ENCODE measurements at regions not wholly inside any gene's neighbourhood (a gene's known extent, or its start where the extent isn't known, plus 50 kb on each side); places are given as distances from the start of the nearest gene placed in this dataset.

GRCh38 chr3:117063930-117064329 is 354.4 kb downstream of the TUSC7 start:
- TF ChIP-seq, protein P1, sequence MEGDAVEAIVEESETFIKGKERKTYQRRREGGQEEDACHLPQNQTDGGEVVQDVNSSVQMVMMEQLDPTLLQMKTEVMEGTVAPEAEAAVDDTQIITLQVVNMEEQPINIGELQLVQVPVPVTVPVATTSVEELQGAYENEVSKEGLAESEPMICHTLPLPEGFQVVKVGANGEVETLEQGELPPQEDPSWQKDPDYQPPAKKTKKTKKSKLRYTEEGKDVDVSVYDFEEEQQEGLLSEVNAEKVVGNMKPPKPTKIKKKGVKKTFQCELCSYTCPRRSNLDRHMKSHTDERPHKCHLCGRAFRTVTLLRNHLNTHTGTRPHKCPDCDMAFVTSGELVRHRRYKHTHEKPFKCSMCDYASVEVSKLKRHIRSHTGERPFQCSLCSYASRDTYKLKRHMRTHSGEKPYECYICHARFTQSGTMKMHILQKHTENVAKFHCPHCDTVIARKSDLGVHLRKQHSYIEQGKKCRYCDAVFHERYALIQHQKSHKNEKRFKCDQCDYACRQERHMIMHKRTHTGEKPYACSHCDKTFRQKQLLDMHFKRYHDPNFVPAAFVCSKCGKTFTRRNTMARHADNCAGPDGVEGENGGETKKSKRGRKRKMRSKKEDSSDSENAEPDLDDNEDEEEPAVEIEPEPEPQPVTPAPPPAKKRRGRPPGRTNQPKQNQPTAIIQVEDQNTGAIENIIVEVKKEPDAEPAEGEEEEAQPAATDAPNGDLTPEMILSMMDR (IDR thresholded peaks at IDR 0.05 in 4 of 5, conservative IDR thresholded peaks at IDR 0.05 in 1 of 5), result no peak
- no peak for TF ChIP-seq POLR2A (IDR thresholded peaks at IDR 0.05)

All from gastrocnemius medialis (tissue), 4 donors.